OCI-M1 (cell line): ENCODE measurements at regions not wholly inside any gene's neighbourhood (a gene's known extent, or its start where the extent isn't known, plus 50 kb on each side); places are given as distances from the start of the nearest gene placed in this dataset.
A peak's percentile ranks its signal among the peaks of the same experiment; 100 is the strongest.

ENCODE experiments used
- DNase-seq: peaks from one replicate; lab custom pipeline; 2025; lab: John Stamatoyannopoulos, UW

DNA sequence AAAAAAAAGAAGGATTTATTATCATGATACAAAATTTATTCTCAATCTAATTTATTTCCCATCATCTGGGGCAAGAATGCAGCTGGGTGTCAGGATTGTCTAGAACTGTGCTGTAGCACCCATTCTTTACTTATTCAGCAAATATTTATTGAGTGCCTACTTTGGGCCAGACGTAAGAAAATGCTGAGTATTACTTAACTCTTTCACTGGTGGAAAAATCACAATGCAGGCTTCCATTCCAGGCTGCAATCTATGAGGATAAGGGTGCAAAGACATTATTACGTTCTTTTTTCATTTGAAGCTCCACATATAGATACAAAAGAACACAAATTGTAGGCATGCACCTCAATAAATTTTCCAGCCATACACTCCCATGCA is 86.0 kb upstream of the CDKN3 start:
- no peak for DNase-seq

- DNase-seq: no peak
Measured at GRCh38 chr14:54312166-54312801, 84.5 kb upstream of the CDKN3 start.

DNA sequence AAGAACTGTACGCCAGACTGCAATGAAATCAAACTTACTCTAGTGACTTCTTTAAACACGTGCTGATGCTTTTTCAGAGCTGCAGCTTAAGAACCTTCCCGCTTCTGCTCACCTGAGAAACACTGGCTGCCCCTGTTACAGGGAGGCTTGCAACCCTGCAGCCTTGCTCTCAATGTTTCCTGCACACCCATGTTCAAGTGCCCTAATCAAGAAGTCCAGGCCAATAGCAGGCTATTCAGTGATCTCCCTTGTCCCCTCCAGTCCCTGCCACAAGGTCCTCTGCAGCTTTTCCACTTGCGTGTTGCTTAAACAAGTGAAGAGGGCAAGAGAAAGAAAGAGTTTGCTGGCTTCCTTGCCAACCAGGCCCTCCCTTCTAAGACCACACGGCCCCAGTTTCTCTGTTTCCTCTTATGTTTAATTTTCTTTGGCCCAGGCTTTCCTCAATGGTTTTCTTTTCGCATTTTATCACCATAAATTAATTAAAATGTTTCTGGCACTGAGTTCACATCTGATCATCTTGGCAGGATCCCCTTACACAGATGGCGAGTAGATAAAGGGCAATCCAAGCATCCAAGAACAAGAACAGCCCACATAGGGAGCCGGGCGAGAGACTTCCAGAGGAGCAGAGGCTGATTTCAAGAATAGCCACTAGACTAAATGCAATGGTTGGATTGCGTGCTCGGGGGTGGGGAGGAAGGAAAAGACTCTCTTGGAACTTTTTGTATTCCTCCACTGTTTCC is 82.3 kb upstream of the CDKN3 start:
- no peak for DNase-seq

DNA sequence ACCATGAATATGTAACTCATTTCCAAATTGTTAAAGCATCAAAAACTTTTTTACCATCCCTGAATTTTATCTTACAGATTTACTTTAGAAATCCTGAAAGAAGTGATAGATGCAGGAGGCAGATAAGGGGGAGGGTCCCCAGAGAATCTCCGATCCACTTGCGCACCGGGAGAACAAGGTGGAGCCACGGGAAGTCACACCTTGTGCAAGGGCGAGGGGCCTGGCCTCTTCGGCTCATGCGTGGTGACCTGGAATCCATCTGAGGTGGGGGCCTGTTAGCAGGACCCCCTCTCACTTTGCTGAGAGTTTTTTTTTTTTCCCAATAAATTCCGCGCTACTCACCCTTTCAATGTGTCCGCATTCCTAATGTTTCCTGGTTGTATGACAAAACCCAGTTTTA is 80.2 kb upstream of the CDKN3 start:
- no peak for DNase-seq

DNA sequence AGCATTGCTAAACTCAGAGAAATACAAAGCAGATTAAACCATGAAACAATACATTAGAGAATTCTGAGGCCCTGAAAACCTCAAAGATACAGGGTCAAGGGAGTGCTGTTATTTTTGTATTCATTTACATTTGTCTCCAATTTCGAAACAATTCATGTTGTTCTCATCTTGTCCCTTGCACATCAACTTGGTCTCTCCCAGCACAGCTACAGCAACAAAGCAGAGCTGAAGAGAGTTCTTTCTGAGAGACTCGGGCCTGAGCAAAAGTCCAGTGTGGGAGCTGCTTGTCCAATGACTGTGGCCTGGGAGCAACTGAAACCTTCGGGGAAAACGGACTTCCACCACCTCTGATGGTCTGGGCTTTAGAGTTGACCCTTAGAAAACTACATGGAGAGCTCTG is 79.4 kb upstream of the CDKN3 start:
- no peak for DNase-seq

DNA sequence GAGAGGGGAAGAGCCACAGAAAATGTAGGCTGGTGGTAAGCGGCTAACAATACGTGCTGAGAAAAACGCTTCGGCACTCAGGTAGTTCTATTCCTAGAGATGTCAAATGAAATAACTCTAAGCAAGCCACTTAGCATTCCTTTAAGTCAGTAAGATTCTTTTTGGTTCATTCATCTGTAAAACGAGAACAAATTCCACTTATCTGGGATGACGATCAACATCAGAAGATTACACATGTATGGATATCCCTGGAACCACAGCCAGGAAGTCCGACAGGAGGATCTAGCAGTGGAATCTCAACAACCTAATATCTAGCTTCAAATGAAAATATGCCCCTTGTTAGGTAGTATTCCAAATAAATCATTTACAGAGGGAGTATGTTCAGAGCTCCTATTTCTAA is 74.6 kb upstream of the CDKN3 start:
- no peak for DNase-seq

- no peak for DNase-seq
Measured at GRCh38 chr14:54322701-54323337, 74.0 kb upstream of the CDKN3 start.

- no peak for DNase-seq
Measured at GRCh38 chr14:54325766-54326165, 71.0 kb upstream of the CDKN3 start.

- DNase-seq: peak; percentile 53
Measured at GRCh38 chr14:54329082-54329695, 67.6 kb upstream of the CDKN3 start.

GRCh38 chr14:54330876-54331275 is 65.9 kb upstream of the CDKN3 start:
- DNase-seq: no peak

DNA sequence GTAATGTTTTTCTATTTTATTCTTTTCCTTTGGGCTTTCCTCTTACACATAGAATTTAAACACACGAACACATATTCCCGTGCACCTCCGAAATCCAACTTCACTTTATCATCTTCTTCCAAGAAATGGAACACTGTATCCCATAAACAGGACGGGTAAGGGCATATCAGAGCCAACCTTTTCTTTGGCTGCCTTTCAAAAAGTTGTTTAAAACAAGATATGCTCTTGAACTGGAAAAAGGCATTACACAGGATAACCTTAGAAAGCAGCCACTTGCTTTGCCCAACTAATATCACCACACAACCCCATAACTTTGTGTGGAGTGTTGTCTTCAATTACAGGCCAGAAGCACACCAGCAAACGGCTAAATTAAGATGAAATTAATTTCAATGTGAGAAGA is 65.3 kb upstream of the CDKN3 start:
- no peak for DNase-seq

- no peak for DNase-seq
Measured at GRCh38 chr14:54332490-54332889, 64.3 kb upstream of the CDKN3 start.

GRCh38 chr14:54333511-54333910 is 63.3 kb upstream of the CDKN3 start:
- DNase-seq: no peak

DNA sequence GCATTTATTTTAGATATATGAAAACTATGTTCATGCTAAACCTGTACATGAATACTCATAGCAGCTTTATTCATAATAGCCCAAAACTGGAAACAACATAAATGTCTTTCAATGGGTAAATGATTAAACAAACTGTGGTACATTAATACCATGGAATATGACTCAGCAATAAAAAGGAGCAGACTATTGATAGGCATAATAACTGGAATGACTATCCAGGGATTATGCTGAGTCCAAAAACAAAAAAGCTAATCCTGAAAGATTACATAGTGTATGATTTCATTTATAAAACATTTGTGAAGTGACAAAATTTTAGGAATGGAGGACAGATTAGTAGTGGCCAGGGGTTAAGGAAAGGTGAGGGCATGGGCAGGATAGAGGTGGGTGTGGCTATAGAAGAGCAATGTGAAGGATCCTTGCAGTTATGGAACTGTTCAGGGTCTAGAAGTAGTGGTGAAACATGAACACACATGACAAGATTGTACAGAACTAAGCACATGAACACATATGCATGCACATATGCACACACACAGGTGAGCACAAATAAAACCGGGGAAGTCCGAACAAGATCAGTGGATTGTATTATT is 61.1 kb upstream of the CDKN3 start:
- DNase-seq: no peak

- DNase-seq: no peak
Measured at GRCh38 chr14:54337314-54337713, 59.5 kb upstream of the CDKN3 start.

DNA sequence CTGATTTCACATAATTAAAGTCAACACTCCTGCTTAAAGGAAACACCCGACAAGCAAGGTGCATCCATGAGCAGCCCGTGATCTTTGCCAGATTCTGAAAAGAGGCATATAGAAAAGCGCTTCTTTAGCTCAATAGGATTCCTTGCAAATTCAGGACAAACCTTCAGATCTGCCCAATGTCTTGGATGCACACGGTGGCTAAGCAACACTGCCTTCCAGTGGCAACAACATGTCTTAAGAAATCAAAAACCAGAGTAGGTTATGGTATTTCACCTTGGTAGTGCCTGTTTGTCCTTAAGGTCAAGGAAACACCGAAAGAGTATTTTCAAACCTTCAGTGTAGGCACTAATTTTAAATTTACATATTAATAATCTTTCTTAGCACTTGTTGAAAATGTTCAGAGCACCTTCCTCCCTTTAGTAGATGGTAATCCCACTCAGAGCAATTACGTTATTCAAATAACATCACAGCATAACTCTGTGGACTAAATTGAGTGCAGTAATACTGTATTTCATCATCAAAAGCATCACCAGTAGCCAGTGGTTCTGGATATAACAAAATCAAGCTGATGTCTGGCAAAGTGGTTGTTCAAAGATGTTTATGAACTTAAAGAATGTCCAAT is 58.0 kb upstream of the CDKN3 start:
- DNase-seq: peak; percentile 29

DNA sequence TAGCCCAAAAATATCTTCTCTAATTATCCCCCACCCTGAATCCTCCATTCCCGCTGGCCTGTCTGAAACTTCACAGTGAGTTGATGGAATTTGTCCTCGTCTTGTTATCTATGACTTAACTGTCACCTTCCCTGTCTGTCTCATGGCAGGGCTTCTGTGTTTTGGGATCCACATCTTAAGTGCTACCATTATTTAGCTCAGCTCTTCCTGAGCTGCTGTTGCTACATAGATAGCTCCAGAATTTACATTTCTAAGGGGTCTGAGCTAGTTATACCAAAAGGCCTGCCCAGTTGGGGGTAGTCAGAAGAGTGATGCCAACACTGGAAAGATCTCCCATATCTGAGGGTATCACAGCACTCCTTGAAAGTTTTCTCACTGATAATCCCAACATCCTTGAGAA is 57.0 kb upstream of the CDKN3 start:
- DNase-seq: no peak

- DNase-seq: no peak
Measured at GRCh38 chr14:54342806-54343205, 54.0 kb upstream of the CDKN3 start.

GRCh38 chr14:54343272-54344121 is 53.3 kb upstream of the CDKN3 start:
- no peak for DNase-seq

DNA sequence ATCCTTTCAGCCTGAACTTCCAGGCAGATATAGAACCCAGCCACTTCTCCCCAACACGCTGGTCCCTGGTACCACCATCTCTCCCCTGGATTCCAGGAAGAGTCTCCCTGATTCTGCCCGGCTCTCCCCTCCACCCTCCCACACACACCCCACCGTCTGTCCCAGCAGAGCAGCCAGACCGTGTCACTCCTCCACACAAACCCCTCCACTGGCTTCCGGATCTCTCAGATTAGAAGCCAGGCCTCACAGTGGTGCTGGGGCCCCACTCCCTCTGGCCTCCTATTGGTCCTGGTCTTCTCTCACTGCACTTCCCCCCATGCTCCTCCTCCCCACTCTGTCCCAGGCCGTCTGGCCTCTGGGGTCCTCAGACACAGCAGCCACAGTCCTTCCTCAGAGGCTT is 52.4 kb upstream of the CDKN3 start:
- peak; percentile 62 for DNase-seq

DNA sequence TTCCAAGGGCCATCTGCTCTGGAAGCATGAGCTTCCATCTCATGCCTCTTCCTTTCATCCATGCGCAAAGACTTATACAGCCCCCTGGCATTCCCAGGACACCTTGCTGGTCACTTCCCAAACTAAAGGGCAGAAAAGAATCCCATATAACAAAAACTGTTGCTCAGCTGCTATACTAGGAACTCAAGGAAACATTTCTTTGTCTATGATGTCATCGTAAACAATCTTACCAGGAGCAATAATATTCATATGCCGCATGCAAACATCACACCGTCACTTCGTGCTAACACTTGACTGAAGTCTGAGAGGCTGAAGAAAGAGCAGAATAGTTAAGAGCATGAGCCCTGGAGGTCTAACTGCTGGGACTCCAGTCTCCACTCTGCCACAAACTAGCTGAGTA is 50.5 kb upstream of the CDKN3 start:
- DNase-seq: no peak
